ENCODE measurements at regions not wholly inside any gene's neighbourhood (a gene's known extent, or its start where the extent isn't known, plus 50 kb on each side); places are given as distances from the start of the nearest gene placed in this dataset.
A peak's percentile ranks its signal among the peaks of the same experiment; 100 is the strongest.

- DNase-seq (ENCODE audit: low read depth) = no peak
Observed at GRCh38 chr1:87878873-87879272, 550.2 kb downstream of the LMO4 start.

- DNase-seq (ENCODE audit: low read depth) = peak; percentile 14
Observed at GRCh38 chr1:87880098-87880760, 551.5 kb downstream of the LMO4 start.

GRCh38 chr1:87880764-87881163 is 552.1 kb downstream of the LMO4 start:
- DNase-seq (ENCODE audit: low read depth) = peak; percentile 45

GRCh38 chr1:87883906-87884305 is 555.2 kb downstream of the LMO4 start:
- no peak for DNase-seq (ENCODE audit: low read depth)

- no peak for DNase-seq (ENCODE audit: low read depth)
Observed at GRCh38 chr1:87884581-87884980, 555.9 kb downstream of the LMO4 start.

GRCh38 chr1:87885278-87886025 is 556.8 kb downstream of the LMO4 start:
- DNase-seq (ENCODE audit: low read depth) = no peak

GRCh38 chr1:87887100-87887499 is 558.4 kb downstream of the LMO4 start:
- DNase-seq (ENCODE audit: low read depth) = no peak

GRCh38 chr1:87888446-87888845 is 559.8 kb downstream of the LMO4 start:
- peak; percentile 69 for DNase-seq (ENCODE audit: low read depth)

- no peak for DNase-seq (ENCODE audit: low read depth)
Observed at GRCh38 chr1:87894062-87894461, 565.4 kb downstream of the LMO4 start.

GRCh38 chr1:87897481-87897880 is 568.8 kb downstream of the LMO4 start:
- no peak for DNase-seq (ENCODE audit: low read depth)

- DNase-seq (ENCODE audit: low read depth) = peak; percentile 4
Observed at GRCh38 chr1:87898431-87898830, 569.8 kb downstream of the LMO4 start.

- no peak for DNase-seq (ENCODE audit: low read depth)
Observed at GRCh38 chr1:87899017-87899416, 570.3 kb downstream of the LMO4 start.

- DNase-seq (ENCODE audit: low read depth) = no peak
Observed at GRCh38 chr1:87899746-87900145, 571.1 kb downstream of the LMO4 start.

GRCh38 chr1:87902830-87903229 is 574.1 kb downstream of the LMO4 start:
- DNase-seq (ENCODE audit: low read depth) = no peak

GRCh38 chr1:87903242-87903641 is 574.6 kb downstream of the LMO4 start:
- DNase-seq (ENCODE audit: low read depth) = no peak

- no peak for DNase-seq (ENCODE audit: low read depth)
Observed at GRCh38 chr1:87904651-87905050, 576.0 kb downstream of the LMO4 start.

- DNase-seq (ENCODE audit: low read depth) = no peak
Observed at GRCh38 chr1:87905651-87906050, 577.0 kb downstream of the LMO4 start.

GRCh38 chr1:87906078-87906477 is 577.4 kb downstream of the LMO4 start:
- DNase-seq (ENCODE audit: low read depth) = no peak

- no peak for DNase-seq (ENCODE audit: low read depth)
Observed at GRCh38 chr1:87913361-87913760, 584.7 kb downstream of the LMO4 start.

- DNase-seq (ENCODE audit: low read depth) = no peak
Observed at GRCh38 chr1:87914396-87914795, 585.7 kb downstream of the LMO4 start.

GRCh38 chr1:87915771-87916170 is 587.1 kb downstream of the LMO4 start:
- DNase-seq (ENCODE audit: low read depth) = no peak

GRCh38 chr1:87916965-87917364 is 588.3 kb downstream of the LMO4 start:
- DNase-seq (ENCODE audit: low read depth) = no peak

GRCh38 chr1:87918398-87918797 is 589.7 kb downstream of the LMO4 start:
- no peak for DNase-seq (ENCODE audit: low read depth)

GRCh38 chr1:87922885-87923284 is 594.2 kb downstream of the LMO4 start:
- DNase-seq (ENCODE audit: low read depth) = no peak
